ENCODE measurements at regions not wholly inside any gene's neighbourhood (a gene's known extent, or its start where the extent isn't known, plus 50 kb on each side); places are given as distances from the start of the nearest gene placed in this dataset.

GRCh38 chr9:106616851-106617345, 246.1 kb upstream of the ZNF462 start:
- no peak for TF ChIP-seq SIN3A (IDR thresholded peaks at IDR 0.05; ENCODE audit: borderline replicate concordance, insufficient read depth, low read length)
- TF ChIP-seq POLR2AphosphoS5 (IDR thresholded peaks at IDR 0.05; ENCODE audit: low read depth, low read length): no peak
- no peak for TF ChIP-seq REST (IDR thresholded peaks at IDR 0.05; ENCODE audit: insufficient read depth in 1 of 2, low read depth in 2 of 2, low read length in 2 of 2)
- TF ChIP-seq TAF1 (IDR thresholded peaks at IDR 0.05; ENCODE audit: borderline replicate concordance, insufficient read depth, low read length): no peak
- TF ChIP-seq FOXP2 (optimal IDR thresholded peaks at IDR 0.05; ENCODE audit: borderline replicate concordance, extremely low read depth, extremely low read length, insufficient read depth): no peak

GRCh38 chr9:106619211-106619610, 243.8 kb upstream of the ZNF462 start:
- TF ChIP-seq REST (IDR thresholded peaks at IDR 0.05; ENCODE audit: insufficient read depth in 1 of 2, low read depth in 2 of 2, low read length in 2 of 2) (no peak), FOXP2 (optimal IDR thresholded peaks at IDR 0.05; ENCODE audit: borderline replicate concordance, extremely low read depth, extremely low read length, insufficient read depth) (no peak), SIN3A (IDR thresholded peaks at IDR 0.05; ENCODE audit: borderline replicate concordance, insufficient read depth, low read length) (no peak), POLR2AphosphoS5 (IDR thresholded peaks at IDR 0.05; ENCODE audit: low read depth, low read length) (no peak), TAF1 (IDR thresholded peaks at IDR 0.05; ENCODE audit: borderline replicate concordance, insufficient read depth, low read length) (no peak)

- TF ChIP-seq TAF1 (IDR thresholded peaks at IDR 0.05; ENCODE audit: borderline replicate concordance, insufficient read depth, low read length) (no peak), POLR2AphosphoS5 (IDR thresholded peaks at IDR 0.05; ENCODE audit: low read depth, low read length) (no peak), FOXP2 (optimal IDR thresholded peaks at IDR 0.05; ENCODE audit: borderline replicate concordance, extremely low read depth, extremely low read length, insufficient read depth) (no peak), SIN3A (IDR thresholded peaks at IDR 0.05; ENCODE audit: borderline replicate concordance, insufficient read depth, low read length) (no peak), REST (IDR thresholded peaks at IDR 0.05; ENCODE audit: insufficient read depth in 1 of 2, low read depth in 2 of 2, low read length in 2 of 2) (no peak)
These were observed 242.9 kb upstream of the ZNF462 start for GRCh38 chr9:106620081-106620480.

DNA sequence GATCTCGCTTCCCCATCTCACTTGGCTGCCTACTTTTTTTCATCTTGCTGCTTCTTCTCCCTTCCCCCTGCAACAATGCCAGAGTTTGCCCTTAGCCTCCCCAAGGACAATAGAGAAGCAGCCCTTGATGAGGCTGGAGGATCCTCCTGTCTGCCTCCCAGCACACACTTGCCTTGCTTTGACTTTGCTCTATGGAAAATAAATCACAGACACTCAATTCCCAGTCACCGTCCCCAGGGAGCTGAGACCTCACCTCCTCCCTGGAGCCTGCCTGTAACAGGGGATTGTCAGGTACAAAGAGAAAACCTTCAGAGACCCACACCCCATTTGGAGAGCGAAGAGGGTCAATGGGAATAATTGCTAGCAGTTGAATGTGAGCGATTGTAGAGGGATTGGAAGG, 242.1 kb upstream of the ZNF462 start:
- no peak for TF ChIP-seq REST (IDR thresholded peaks at IDR 0.05; ENCODE audit: insufficient read depth in 1 of 2, low read depth in 2 of 2, low read length in 2 of 2)
- TF ChIP-seq POLR2AphosphoS5 (IDR thresholded peaks at IDR 0.05; ENCODE audit: low read depth, low read length): no peak
- no peak for TF ChIP-seq TAF1 (IDR thresholded peaks at IDR 0.05; ENCODE audit: borderline replicate concordance, insufficient read depth, low read length)
- no peak for TF ChIP-seq SIN3A (IDR thresholded peaks at IDR 0.05; ENCODE audit: borderline replicate concordance, insufficient read depth, low read length)
- TF ChIP-seq FOXP2 (optimal IDR thresholded peaks at IDR 0.05; ENCODE audit: borderline replicate concordance, extremely low read depth, extremely low read length, insufficient read depth): no peak

Data from PFSK-1 (cell line).